SK-N-SH treated with all-trans-retinoic acid at 6 μM for 48 hours (cell line): ENCODE measurements at regions not wholly inside any gene's neighbourhood (a gene's known extent, or its start where the extent isn't known, plus 50 kb on each side); places are given as distances from the start of the nearest gene placed in this dataset.

Source experiments
- ARNTL ChIP-seq: fragments of 450-650 bp; formaldehyde crosslinking; IDR thresholded peaks from 2 replicates; pipeline ENCODE4 v1.5.0; 2020; ENCODE audit warnings: low read depth, mild to moderate bottlenecking, moderate library complexity, borderline replicate concordance
- BACH2 ChIP-seq: fragments of 250-450 bp; sonication (Bioruptor Pico); IDR thresholded peaks from 2 replicates; pipeline ENCODE4 v1.9.0; 2021; ENCODE audit warnings: mild to moderate bottlenecking, borderline replicate concordance
- CSDC2 ChIP-seq: fragments of 250-450 bp; sonication (Bioruptor Pico); IDR thresholded peaks from 2 replicates; pipeline ENCODE4 v1.5.0; 2020; ENCODE audit warnings: mild to moderate bottlenecking, moderate library complexity
- RARB ChIP-seq: fragments of 250-450 bp; sonication (Bioruptor Pico); IDR thresholded peaks from 2 replicates; pipeline ENCODE4 v1.8.0; 2021; ENCODE audit warnings: mild to moderate bottlenecking, moderate library complexity
- SNAI2 ChIP-seq: fragments of 250-450 bp; sonication (Bioruptor Pico); IDR thresholded peaks from 2 replicates; pipeline ENCODE4 v1.5.0; 2020; ENCODE audit warnings: mild to moderate bottlenecking, moderate library complexity
- TCF4 ChIP-seq: fragments of 250-450 bp; sonication (Bioruptor Pico); IDR thresholded peaks from 2 replicates; pipeline ENCODE4 v1.8.0; 2021; ENCODE audit warnings: mild to moderate bottlenecking, moderate library complexity, borderline replicate concordance
- ZC3H10 ChIP-seq: fragments of 250-450 bp; sonication (Bioruptor Pico); IDR thresholded peaks from 2 replicates; pipeline ENCODE4 v1.5.1; 2021; ENCODE audit warnings: mild to moderate bottlenecking, moderate library complexity
- ZFP3 ChIP-seq: fragments of 250-450 bp; sonication (Bioruptor Pico); IDR thresholded peaks from 2 replicates; pipeline ENCODE4 v1.5.0; 2020; ENCODE audit warnings: mild to moderate bottlenecking, moderate library complexity
- ZFP30 ChIP-seq: fragments of 450-650 bp; formaldehyde crosslinking; IDR thresholded peaks from 2 replicates; pipeline ENCODE4 v1.5.0; 2022; ENCODE audit warnings: mild to moderate bottlenecking, moderate library complexity
- ZNF565 ChIP-seq: fragments of 450-650 bp; formaldehyde crosslinking; conservative IDR thresholded peaks from 2 replicates; pipeline ENCODE4 v1.5.0; 2020; ENCODE audit warnings: low read depth, mild to moderate bottlenecking, moderate library complexity
- TF ChIP-seq, protein P1 (sequence below): fragments of 250-450 bp; sonication (Bioruptor Pico); IDR thresholded peaks from 2 replicates; pipeline ENCODE4 v1.5.0; 2020; ENCODE audit warnings: mild to moderate bottlenecking, moderate library complexity
- TF ChIP-seq, protein P2 (sequence below): fragments of 250-450 bp; sonication (Bioruptor Pico); IDR thresholded peaks from 2 replicates; pipeline ENCODE4 v1.5.1; 2021; ENCODE audit warnings: mild to moderate bottlenecking, moderate library complexity
- TF ChIP-seq, protein P3 (sequence below): fragments of 250-450 bp; sonication (Bioruptor Pico); IDR thresholded peaks from 2 replicates; pipeline ENCODE4 v1.5.1; 2020; ENCODE audit warnings: low read depth, mild to moderate bottlenecking, moderate library complexity

DNA sequence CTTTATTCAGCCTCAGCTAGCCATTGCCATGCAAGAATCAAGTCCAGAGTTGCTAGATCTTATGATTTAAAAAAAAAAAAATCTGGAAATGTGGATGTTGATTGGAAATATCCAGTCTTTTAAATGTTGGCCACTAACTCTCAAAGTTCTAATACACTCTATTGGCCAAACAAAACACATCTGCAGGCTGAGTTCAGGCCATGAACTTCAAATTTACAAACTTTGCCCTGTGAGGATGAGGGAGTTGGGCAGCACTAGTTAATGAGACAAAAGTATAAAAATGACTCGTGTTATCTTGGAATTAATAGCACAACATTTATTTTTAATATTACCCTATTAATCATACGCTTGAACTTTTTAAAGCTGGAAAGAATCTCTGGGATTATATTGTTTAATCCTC lies 432.3 kb downstream of the PLPP3 start:
- no peak for TF ChIP-seq SNAI2
- TF ChIP-seq, protein P1, sequence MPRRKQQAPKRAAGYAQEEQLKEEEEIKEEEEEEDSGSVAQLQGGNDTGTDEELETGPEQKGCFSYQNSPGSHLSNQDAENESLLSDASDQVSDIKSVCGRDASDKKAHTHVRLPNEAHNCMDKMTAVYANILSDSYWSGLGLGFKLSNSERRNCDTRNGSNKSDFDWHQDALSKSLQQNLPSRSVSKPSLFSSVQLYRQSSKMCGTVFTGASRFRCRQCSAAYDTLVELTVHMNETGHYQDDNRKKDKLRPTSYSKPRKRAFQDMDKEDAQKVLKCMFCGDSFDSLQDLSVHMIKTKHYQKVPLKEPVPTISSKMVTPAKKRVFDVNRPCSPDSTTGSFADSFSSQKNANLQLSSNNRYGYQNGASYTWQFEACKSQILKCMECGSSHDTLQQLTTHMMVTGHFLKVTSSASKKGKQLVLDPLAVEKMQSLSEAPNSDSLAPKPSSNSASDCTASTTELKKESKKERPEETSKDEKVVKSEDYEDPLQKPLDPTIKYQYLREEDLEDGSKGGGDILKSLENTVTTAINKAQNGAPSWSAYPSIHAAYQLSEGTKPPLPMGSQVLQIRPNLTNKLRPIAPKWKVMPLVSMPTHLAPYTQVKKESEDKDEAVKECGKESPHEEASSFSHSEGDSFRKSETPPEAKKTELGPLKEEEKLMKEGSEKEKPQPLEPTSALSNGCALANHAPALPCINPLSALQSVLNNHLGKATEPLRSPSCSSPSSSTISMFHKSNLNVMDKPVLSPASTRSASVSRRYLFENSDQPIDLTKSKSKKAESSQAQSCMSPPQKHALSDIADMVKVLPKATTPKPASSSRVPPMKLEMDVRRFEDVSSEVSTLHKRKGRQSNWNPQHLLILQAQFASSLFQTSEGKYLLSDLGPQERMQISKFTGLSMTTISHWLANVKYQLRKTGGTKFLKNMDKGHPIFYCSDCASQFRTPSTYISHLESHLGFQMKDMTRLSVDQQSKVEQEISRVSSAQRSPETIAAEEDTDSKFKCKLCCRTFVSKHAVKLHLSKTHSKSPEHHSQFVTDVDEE (CRISPR knock-in tag), result no peak
- no peak for TF ChIP-seq ZC3H10 (CRISPR knock-in tag)
- TF ChIP-seq, protein P2, sequence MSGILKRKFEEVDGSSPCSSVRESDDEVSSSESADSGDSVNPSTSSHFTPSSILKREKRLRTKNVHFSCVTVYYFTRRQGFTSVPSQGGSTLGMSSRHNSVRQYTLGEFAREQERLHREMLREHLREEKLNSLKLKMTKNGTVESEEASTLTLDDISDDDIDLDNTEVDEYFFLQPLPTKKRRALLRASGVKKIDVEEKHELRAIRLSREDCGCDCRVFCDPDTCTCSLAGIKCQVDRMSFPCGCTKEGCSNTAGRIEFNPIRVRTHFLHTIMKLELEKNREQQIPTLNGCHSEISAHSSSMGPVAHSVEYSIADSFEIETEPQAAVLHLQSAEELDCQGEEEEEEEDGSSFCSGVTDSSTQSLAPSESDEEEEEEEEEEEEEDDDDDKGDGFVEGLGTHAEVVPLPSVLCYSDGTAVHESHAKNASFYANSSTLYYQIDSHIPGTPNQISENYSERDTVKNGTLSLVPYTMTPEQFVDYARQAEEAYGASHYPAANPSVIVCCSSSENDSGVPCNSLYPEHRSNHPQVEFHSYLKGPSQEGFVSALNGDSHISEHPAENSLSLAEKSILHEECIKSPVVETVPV, result no peak
- TF ChIP-seq ZFP30 (CRISPR knock-in tag), result no peak
- no peak for TF ChIP-seq CSDC2 (CRISPR knock-in tag)
- no peak for TF ChIP-seq BACH2 (CRISPR knock-in tag)
- TF ChIP-seq ARNTL, result no peak
- no peak for TF ChIP-seq RARB (CRISPR knock-in tag)
- TF ChIP-seq ZNF565 (CRISPR knock-in tag), result no peak
- no peak for TF ChIP-seq ZFP3 (CRISPR knock-in tag)
- TF ChIP-seq, protein P3, sequence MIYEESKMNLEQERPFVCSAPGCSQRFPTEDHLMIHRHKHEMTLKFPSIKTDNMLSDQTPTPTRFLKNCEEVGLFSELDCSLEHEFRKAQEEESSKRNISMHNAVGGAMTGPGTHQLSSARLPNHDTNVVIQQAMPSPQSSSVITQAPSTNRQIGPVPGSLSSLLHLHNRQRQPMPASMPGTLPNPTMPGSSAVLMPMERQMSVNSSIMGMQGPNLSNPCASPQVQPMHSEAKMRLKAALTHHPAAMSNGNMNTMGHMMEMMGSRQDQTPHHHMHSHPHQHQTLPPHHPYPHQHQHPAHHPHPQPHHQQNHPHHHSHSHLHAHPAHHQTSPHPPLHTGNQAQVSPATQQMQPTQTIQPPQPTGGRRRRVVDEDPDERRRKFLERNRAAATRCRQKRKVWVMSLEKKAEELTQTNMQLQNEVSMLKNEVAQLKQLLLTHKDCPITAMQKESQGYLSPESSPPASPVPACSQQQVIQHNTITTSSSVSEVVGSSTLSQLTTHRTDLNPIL, result no peak
- no peak for TF ChIP-seq TCF4 (CRISPR knock-in tag)
